SHP77 treated with DMSO at 0.1 percent for 48 hours (cell line): ENCODE measurements at regions not wholly inside any gene's neighbourhood (a gene's known extent, or its start where the extent isn't known, plus 50 kb on each side); places are given as distances from the start of the nearest gene placed in this dataset.

ENCODE experiments used
- DNase-seq: peaks from one replicate; lab custom pipeline; 2025; lab: John Stamatoyannopoulos, UW

GRCh38 chr6:137758661-137759060 is 108.4 kb upstream of the TNFAIP3 start:
- DNase-seq, result no peak

- DNase-seq, result no peak
Observed at GRCh38 chr6:137759624-137760023, 107.4 kb upstream of the TNFAIP3 start.

- DNase-seq, result no peak
Observed at GRCh38 chr6:137761072-137761471, 106.0 kb upstream of the TNFAIP3 start.

GRCh38 chr6:137761487-137761886 is 105.6 kb upstream of the TNFAIP3 start:
- no peak for DNase-seq

GRCh38 chr6:137762168-137763090 is 104.6 kb upstream of the TNFAIP3 start:
- no peak for DNase-seq

GRCh38 chr6:137763436-137763835 is 103.6 kb upstream of the TNFAIP3 start:
- DNase-seq, result no peak

GRCh38 chr6:137763886-137764285 is 103.2 kb upstream of the TNFAIP3 start:
- DNase-seq, result no peak

- DNase-seq, result no peak
Observed at GRCh38 chr6:137764464-137764863, 102.6 kb upstream of the TNFAIP3 start.

GRCh38 chr6:137765059-137765458 is 102.0 kb upstream of the TNFAIP3 start:
- DNase-seq, result no peak

GRCh38 chr6:137766596-137767370 is 100.3 kb upstream of the TNFAIP3 start:
- no peak for DNase-seq

GRCh38 chr6:137767465-137767864 is 99.6 kb upstream of the TNFAIP3 start:
- no peak for DNase-seq

GRCh38 chr6:137767911-137768690 is 99.0 kb upstream of the TNFAIP3 start:
- DNase-seq, result no peak

GRCh38 chr6:137768935-137769334 is 98.1 kb upstream of the TNFAIP3 start:
- DNase-seq, result no peak

GRCh38 chr6:137769797-137770362 is 97.2 kb upstream of the TNFAIP3 start:
- no peak for DNase-seq

- DNase-seq, result no peak
Observed at GRCh38 chr6:137772541-137773250, 94.4 kb upstream of the TNFAIP3 start.

GRCh38 chr6:137775227-137775626 is 91.8 kb upstream of the TNFAIP3 start:
- no peak for DNase-seq

- no peak for DNase-seq
Observed at GRCh38 chr6:137775720-137776119, 91.3 kb upstream of the TNFAIP3 start.

GRCh38 chr6:137776256-137776655 is 90.8 kb upstream of the TNFAIP3 start:
- no peak for DNase-seq

GRCh38 chr6:137776786-137777686 is 90.0 kb upstream of the TNFAIP3 start:
- DNase-seq, result no peak

- no peak for DNase-seq
Observed at GRCh38 chr6:137777687-137778075, 89.4 kb upstream of the TNFAIP3 start.
